ENCODE measurements at regions not wholly inside any gene's neighbourhood (a gene's known extent, or its start where the extent isn't known, plus 50 kb on each side); places are given as distances from the start of the nearest gene placed in this dataset.

GRCh38 chr4:22203711-22204011 is 255.1 kb upstream of the KCNIP4 start:
- no peak overlapping the region for H3K4me3 ChIP-seq (ENCODE audit: control insufficient read depth, low read depth, low read length)
- TF ChIP-seq CTCF (conservative IDR thresholded peaks at IDR 0.05; ENCODE audit: control insufficient read depth, insufficient read depth, low read depth, low read length) = no peak
- DNase-seq (ENCODE audit: low read depth) = no peak

- peak; percentile 40 for DNase-seq (ENCODE audit: low read depth)
- no peak for TF ChIP-seq CTCF (conservative IDR thresholded peaks at IDR 0.05; ENCODE audit: control insufficient read depth, insufficient read depth, low read depth, low read length)
These were observed 254.6 kb upstream of the KCNIP4 start for GRCh38 chr4:22202975-22203710.

GRCh38 chr4:22202246-22202974 is 253.8 kb upstream of the KCNIP4 start:
- no peak overlapping the region for H3K4me3 ChIP-seq (ENCODE audit: control insufficient read depth, low read depth, low read length)
- no peak for DNase-seq (ENCODE audit: low read depth)
- TF ChIP-seq CTCF (conservative IDR thresholded peaks at IDR 0.05; ENCODE audit: control insufficient read depth, insufficient read depth, low read depth, low read length) = no peak

More at GRCh38 chr4:22202975-22203710, 254.6 kb upstream of the KCNIP4 start:
- H3K4me3 ChIP-seq (ENCODE audit: control insufficient read depth, low read depth, low read length) = no peak overlapping the region

GRCh38 chr4:22201256-22201655 is 252.7 kb upstream of the KCNIP4 start:
- DNase-seq (ENCODE audit: low read depth) = no peak
- TF ChIP-seq CTCF (conservative IDR thresholded peaks at IDR 0.05; ENCODE audit: control insufficient read depth, insufficient read depth, low read depth, low read length) = no peak
- no peak overlapping the region for H3K4me3 ChIP-seq (ENCODE audit: control insufficient read depth, low read depth, low read length)

GRCh38 chr4:22196551-22196950 is 248.0 kb upstream of the KCNIP4 start:
- TF ChIP-seq CTCF (conservative IDR thresholded peaks at IDR 0.05; ENCODE audit: control insufficient read depth, insufficient read depth, low read depth, low read length) = no peak
- H3K4me3 ChIP-seq (ENCODE audit: control insufficient read depth, low read depth, low read length) = no peak overlapping the region
- DNase-seq (ENCODE audit: low read depth) = peak; percentile 67

DNA sequence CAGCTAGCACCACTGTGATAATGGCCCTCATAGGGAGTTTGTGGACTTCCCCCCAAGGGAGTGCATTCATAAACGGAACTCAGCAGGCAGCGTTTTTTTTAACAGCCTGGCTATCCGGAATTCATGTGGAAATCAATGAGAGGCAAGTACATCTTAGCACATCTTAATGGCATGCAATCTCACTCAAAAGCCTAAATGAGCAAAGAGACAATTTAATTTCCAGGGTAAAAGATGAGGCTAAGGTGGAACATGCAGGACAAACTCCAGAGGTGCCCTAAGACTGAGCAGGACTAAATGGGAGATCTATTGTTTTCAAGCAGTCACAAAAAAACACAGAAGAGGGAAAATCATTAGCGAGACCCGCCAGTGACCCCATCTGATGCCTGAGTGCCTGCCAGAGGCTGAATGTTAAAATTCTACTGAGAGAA is 243.5 kb upstream of the KCNIP4 start:
- H3K4me3 ChIP-seq (ENCODE audit: control insufficient read depth, low read depth, low read length) = no peak overlapping the region
- TF ChIP-seq CTCF (conservative IDR thresholded peaks at IDR 0.05; ENCODE audit: control insufficient read depth, insufficient read depth, low read depth, low read length) = no peak
- DNase-seq (ENCODE audit: low read depth) = no peak
